ENCODE measurements at regions not wholly inside any gene's neighbourhood (a gene's known extent, or its start where the extent isn't known, plus 50 kb on each side); places are given as distances from the start of the nearest gene placed in this dataset.

DNA sequence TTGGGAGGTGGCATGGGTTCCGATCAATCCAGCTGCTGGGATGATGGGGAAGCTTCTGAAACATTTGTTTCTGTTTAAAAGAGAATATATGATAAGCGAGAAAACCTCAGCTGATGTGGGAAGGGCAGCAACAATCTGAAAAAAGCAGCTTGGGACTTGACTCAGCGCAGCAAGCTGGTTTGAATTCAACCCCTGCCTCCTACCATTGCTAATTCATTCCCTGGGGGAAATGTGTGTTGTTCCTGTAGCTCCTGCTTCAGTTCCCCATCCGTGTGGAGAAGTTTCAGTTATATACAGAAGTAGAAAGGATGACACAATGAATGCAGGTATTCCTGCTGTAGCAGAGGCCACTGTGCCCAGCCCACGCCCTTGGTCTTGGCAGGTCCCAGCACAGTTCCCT, 145.1 kb downstream of the NXNL2 start:
- H4K20me1 ChIP-seq (ENCODE audit: insufficient read depth, low read depth, low read length) = no peaks in the 10 kb centered on the region
- no peak overlapping the region for H3K4me2 ChIP-seq (ENCODE audit: low read depth, low read length, poor library complexity, severe bottlenecking)
- no peaks in the 10 kb centered on the region for H3K79me2 ChIP-seq (ENCODE audit: low read length)
- H3K9me2 ChIP-seq (replicated peaks; ENCODE audit: insufficient read depth, low read length) = no peaks in the 10 kb centered on the region
- H2AFZ ChIP-seq (ENCODE audit: low read length) = no peak overlapping the region
- no peaks in the 10 kb centered on the region for H3K27me3 ChIP-seq (ENCODE audit: low read length)
- no peak for DNase-seq
- H3K9ac ChIP-seq (ENCODE audit: low read length) = no peak overlapping the region
- no peak overlapping the region for H3K27ac ChIP-seq (ENCODE audit: low read length)
- H3K4me1 ChIP-seq (ENCODE audit: low read length) = no peaks in the 10 kb centered on the region
- H3K36me3 ChIP-seq (ENCODE audit: insufficient read depth, low read length) = no peaks in the 10 kb centered on the region
- no peak overlapping the region for H3K4me3 ChIP-seq (ENCODE audit: low read length)
- no peaks in the 10 kb centered on the region for H3K9me3 ChIP-seq (ENCODE audit: low read length)

DNA sequence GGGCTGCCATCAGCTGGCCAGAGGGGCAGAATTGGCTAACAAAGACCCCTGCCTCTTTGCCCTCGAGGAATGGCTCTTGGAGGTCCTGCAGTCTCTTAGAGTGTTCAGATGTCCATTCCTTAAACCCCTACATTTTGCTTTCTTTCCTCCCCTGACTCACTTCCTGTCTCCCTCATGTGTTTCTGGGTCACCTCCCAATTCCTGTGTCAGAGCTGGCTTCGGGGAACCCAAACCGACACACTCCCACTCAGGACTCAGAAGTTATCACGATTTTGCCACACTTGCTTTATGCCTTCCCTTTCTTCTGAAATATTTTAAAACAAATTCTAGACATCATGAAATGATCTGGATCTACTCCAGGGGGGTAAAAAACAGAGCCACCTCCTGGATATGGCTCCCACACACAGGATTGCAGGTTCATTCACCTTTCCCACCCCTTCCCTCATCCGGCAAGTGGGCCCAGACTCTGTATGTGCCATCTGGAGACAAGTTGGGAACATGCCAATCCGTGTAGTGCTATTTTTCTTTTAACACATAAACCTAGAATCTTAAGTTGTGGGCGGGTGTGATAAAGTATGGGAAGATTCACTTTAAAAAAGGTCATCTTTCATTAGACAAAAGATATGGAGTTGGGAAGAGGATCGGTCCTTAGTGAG, 145.7 kb downstream of the NXNL2 start:
- Histone ChIP-seq H3K9ac (ENCODE audit: low read length) (no peak overlapping the region), H3K4me1 (ENCODE audit: low read length) (no peaks in the 10 kb centered on the region), H2AFZ (ENCODE audit: low read length) (no peak overlapping the region), H3K4me2 (ENCODE audit: low read depth, low read length, poor library complexity, severe bottlenecking) (no peak overlapping the region), H3K27me3 (ENCODE audit: low read length) (no peaks in the 10 kb centered on the region), H3K9me3 (ENCODE audit: low read length) (no peaks in the 10 kb centered on the region), H3K79me2 (ENCODE audit: low read length) (no peaks in the 10 kb centered on the region), H4K20me1 (ENCODE audit: insufficient read depth, low read depth, low read length) (no peaks in the 10 kb centered on the region), H3K27ac (ENCODE audit: low read length) (no peak overlapping the region), H3K9me2 (replicated peaks; ENCODE audit: insufficient read depth, low read length) (no peaks in the 10 kb centered on the region), H3K36me3 (ENCODE audit: insufficient read depth, low read length) (no peaks in the 10 kb centered on the region), H3K4me3 (ENCODE audit: low read length) (no peak overlapping the region)
- DNase-seq = no peak

DNA sequence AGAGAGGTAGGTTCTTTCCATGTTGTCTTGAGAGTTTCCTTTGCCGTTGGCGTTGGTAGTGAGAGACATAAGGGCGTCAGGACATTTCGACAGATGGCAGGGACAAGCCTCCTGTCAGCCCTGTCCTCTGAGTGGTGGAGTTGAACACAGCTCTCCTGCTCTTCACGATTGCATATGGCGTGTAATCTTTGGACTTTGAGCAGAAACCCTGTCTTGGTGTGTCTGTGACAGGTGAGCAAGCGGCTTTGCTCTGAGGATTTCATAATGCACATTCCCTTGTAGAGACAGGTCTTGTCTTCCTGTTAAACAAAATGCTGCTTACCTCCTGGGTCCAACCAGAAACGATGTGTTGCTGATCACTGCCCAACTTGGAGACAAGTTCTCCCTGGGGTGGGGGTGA, 146.5 kb downstream of the NXNL2 start:
- Histone ChIP-seq H2AFZ (ENCODE audit: low read length) (no peak overlapping the region), H3K27me3 (ENCODE audit: low read length) (no peaks in the 10 kb centered on the region), H3K79me2 (ENCODE audit: low read length) (no peaks in the 10 kb centered on the region), H3K36me3 (ENCODE audit: insufficient read depth, low read length) (no peaks in the 10 kb centered on the region), H3K27ac (ENCODE audit: low read length) (no peak overlapping the region), H3K4me1 (ENCODE audit: low read length) (no peaks in the 10 kb centered on the region), H3K4me2 (ENCODE audit: low read depth, low read length, poor library complexity, severe bottlenecking) (no peak overlapping the region), H3K9ac (ENCODE audit: low read length) (no peak overlapping the region), H3K9me3 (ENCODE audit: low read length) (no peaks in the 10 kb centered on the region), H4K20me1 (ENCODE audit: insufficient read depth, low read depth, low read length) (no peaks in the 10 kb centered on the region), H3K4me3 (ENCODE audit: low read length) (no peak overlapping the region), H3K9me2 (replicated peaks; ENCODE audit: insufficient read depth, low read length) (no peaks in the 10 kb centered on the region)
- DNase-seq = no peak

DNA sequence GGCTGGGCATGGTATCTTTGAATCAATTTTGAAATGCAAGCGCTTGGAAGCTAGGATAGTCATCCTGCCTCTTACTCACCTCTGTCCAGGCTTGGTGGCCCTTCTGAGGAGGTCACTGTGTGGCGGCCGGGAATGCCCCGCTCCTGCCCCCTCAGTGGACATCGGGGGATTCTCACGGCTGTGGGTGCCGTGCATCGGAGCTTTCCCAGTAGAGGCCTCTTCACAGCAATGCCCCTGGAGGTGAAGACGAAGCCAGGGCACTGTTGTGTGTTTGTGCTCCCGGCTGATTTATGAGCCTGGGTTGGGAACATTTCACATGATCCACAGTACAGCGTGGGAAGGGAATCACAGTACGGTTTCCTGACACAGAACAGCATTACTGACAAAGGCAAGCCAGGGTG, 147.5 kb downstream of the NXNL2 start:
- no peak overlapping the region for H2AFZ ChIP-seq (ENCODE audit: low read length)
- H3K27me3 ChIP-seq (ENCODE audit: low read length) = no peaks in the 10 kb centered on the region
- no peak for DNase-seq
- H3K4me1 ChIP-seq (ENCODE audit: low read length) = no peaks in the 10 kb centered on the region
- H3K9me2 ChIP-seq (replicated peaks; ENCODE audit: insufficient read depth, low read length) = no peaks in the 10 kb centered on the region
- no peaks in the 10 kb centered on the region for H4K20me1 ChIP-seq (ENCODE audit: insufficient read depth, low read depth, low read length)
- no peaks in the 10 kb centered on the region for H3K9me3 ChIP-seq (ENCODE audit: low read length)
- no peak overlapping the region for H3K27ac ChIP-seq (ENCODE audit: low read length)
- no peak overlapping the region for H3K4me2 ChIP-seq (ENCODE audit: low read depth, low read length, poor library complexity, severe bottlenecking)
- H3K9ac ChIP-seq (ENCODE audit: low read length) = no peak overlapping the region
- H3K36me3 ChIP-seq (ENCODE audit: insufficient read depth, low read length) = no peaks in the 10 kb centered on the region
- H3K4me3 ChIP-seq (ENCODE audit: low read length) = no peak overlapping the region
- H3K79me2 ChIP-seq (ENCODE audit: low read length) = no peaks in the 10 kb centered on the region

DNA sequence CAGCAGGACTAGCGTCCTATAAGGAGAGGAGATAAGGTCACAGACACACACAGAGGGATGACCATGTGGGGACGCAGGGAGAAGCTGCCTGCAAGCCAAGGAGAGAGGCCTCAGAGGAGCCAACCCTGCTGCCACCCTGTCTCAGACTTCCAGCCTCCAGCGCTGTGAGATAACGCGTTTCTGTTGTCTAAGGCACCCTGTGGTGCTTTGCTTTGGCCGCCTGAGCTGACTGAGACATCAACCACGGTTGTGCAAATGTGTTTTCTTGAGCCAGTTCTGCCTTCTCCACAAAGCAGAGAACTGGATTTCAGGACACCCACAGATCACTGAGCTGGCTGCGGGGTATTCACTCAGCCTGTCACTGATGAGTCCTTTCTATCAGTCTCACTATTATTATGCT, 149.1 kb downstream of the NXNL2 start:
- DNase-seq = no peak
- Histone ChIP-seq H3K9me2 (replicated peaks; ENCODE audit: insufficient read depth, low read length) (no peaks in the 10 kb centered on the region), H3K79me2 (ENCODE audit: low read length) (no peaks in the 10 kb centered on the region), H3K27ac (ENCODE audit: low read length) (no peak overlapping the region), H4K20me1 (ENCODE audit: insufficient read depth, low read depth, low read length) (no peaks in the 10 kb centered on the region), H3K27me3 (ENCODE audit: low read length) (no peaks in the 10 kb centered on the region), H3K4me1 (ENCODE audit: low read length) (no peaks in the 10 kb centered on the region), H3K36me3 (ENCODE audit: insufficient read depth, low read length) (no peaks in the 10 kb centered on the region), H3K9me3 (ENCODE audit: low read length) (no peaks in the 10 kb centered on the region), H3K4me2 (ENCODE audit: low read depth, low read length, poor library complexity, severe bottlenecking) (no peak overlapping the region), H3K4me3 (ENCODE audit: low read length) (no peak overlapping the region), H3K9ac (ENCODE audit: low read length) (no peak overlapping the region), H2AFZ (ENCODE audit: low read length) (no peak overlapping the region)

DNA sequence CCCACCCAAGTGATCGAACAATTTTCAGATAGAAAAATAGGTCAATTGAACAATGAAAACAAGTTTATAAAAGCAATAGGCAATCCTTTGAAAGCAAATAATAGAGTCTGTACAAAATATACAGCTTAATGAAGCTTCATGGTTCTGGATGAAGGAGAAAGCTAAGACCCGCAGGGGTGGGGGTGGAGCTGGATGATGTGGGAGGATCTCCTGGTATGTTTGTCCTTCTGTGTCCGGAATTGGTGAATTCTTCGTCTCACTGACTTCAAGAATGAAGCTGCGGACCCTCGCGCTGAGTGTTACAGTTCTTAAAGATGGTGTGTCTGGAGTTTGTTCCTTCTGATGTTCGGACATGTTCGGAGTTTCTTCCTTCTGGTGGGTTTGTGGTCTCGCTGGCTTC, 149.9 kb downstream of the NXNL2 start:
- no peak overlapping the region for H2AFZ ChIP-seq (ENCODE audit: low read length)
- no peaks in the 10 kb centered on the region for H3K4me1 ChIP-seq (ENCODE audit: low read length)
- H3K27me3 ChIP-seq (ENCODE audit: low read length) = no peaks in the 10 kb centered on the region
- no peak overlapping the region for H3K4me2 ChIP-seq (ENCODE audit: low read depth, low read length, poor library complexity, severe bottlenecking)
- no peak overlapping the region for H3K27ac ChIP-seq (ENCODE audit: low read length)
- H3K79me2 ChIP-seq (ENCODE audit: low read length) = no peaks in the 10 kb centered on the region
- H4K20me1 ChIP-seq (ENCODE audit: insufficient read depth, low read depth, low read length) = no peaks in the 10 kb centered on the region
- H3K4me3 ChIP-seq (ENCODE audit: low read length) = no peak overlapping the region
- no peaks in the 10 kb centered on the region for H3K9me2 ChIP-seq (replicated peaks; ENCODE audit: insufficient read depth, low read length)
- no peak overlapping the region for H3K9ac ChIP-seq (ENCODE audit: low read length)
- DNase-seq = no peak
- no peaks in the 10 kb centered on the region for H3K36me3 ChIP-seq (ENCODE audit: insufficient read depth, low read length)
- H3K9me3 ChIP-seq (ENCODE audit: low read length) = no peaks in the 10 kb centered on the region

DNA sequence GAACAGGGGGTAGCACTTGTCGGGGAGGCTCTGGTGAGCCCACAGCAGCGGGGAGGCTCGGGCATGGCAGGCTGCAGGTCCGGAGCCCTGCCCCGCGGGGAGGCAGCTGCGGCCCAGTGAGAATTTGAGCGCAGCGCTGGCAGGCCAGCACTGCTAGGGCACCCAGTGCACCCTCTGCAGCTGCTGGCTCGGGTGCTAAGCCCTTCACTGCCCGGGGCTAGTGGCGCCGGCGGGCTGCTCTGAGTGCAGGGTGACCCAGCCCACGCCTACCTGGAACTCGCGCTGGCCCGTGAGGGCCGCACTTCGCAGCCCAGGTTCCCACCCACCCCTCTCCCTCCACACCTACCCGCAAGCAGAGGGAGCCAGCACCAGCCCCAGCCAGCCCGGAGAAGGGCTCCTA, 151.0 kb downstream of the NXNL2 start:
- no peak overlapping the region for H2AFZ ChIP-seq (ENCODE audit: low read length)
- no peak overlapping the region for H3K4me3 ChIP-seq (ENCODE audit: low read length)
- H3K79me2 ChIP-seq (ENCODE audit: low read length) = no peaks in the 10 kb centered on the region
- H3K36me3 ChIP-seq (ENCODE audit: insufficient read depth, low read length) = no peaks in the 10 kb centered on the region
- H3K27me3 ChIP-seq (ENCODE audit: low read length) = no peaks in the 10 kb centered on the region
- H3K9ac ChIP-seq (ENCODE audit: low read length) = no peak overlapping the region
- no peak for DNase-seq
- no peaks in the 10 kb centered on the region for H3K9me2 ChIP-seq (replicated peaks; ENCODE audit: insufficient read depth, low read length)
- no peaks in the 10 kb centered on the region for H3K9me3 ChIP-seq (ENCODE audit: low read length)
- no peaks in the 10 kb centered on the region for H3K4me1 ChIP-seq (ENCODE audit: low read length)
- no peak overlapping the region for H3K4me2 ChIP-seq (ENCODE audit: low read depth, low read length, poor library complexity, severe bottlenecking)
- H4K20me1 ChIP-seq (ENCODE audit: insufficient read depth, low read depth, low read length) = no peaks in the 10 kb centered on the region
- H3K27ac ChIP-seq (ENCODE audit: low read length) = no peak overlapping the region

DNA sequence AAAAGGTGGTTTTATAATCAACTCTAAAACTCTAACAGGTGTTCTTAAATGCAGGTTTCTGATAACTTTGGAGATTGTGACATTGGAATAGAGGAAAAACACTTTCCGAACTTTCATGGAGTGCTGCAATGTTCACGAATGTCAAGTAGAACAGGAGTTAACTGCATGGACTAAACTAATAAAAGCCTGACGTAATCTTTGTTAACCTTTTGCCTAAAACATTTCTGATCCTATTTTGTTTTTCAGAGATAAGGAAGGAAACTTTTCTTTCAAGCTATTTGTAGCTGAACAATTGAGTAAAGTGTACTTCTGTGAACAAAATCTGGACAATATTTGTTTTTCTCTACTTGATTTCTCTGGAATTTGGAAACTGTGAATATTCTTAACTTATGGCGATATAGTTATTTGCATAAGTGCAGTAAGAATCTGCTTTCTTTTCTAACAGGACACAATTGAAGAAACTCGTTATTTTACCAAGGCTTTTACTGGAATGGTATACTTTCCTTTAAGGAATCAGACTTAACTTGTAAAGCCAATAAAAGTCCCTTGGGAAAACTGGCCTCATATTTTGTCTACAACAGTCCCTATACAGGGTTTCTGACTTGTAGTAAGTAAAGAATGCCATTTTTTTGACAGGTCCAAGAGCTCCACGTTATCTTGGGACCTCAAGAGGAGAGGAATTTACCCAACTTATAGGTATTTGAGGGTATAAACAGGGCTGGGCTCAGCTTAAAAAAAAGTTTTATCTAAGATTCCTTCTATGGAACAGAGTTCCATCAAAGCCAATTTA, 154.7 kb downstream of the NXNL2 start:
- Histone ChIP-seq H3K4me3 (ENCODE audit: low read length) (no peak overlapping the region), H3K27me3 (ENCODE audit: low read length) (no peaks in the 10 kb centered on the region), H3K4me1 (ENCODE audit: low read length) (no peaks in the 10 kb centered on the region), H3K27ac (ENCODE audit: low read length) (no peak overlapping the region), H3K4me2 (ENCODE audit: low read depth, low read length, poor library complexity, severe bottlenecking) (no peak overlapping the region), H3K9me2 (replicated peaks; ENCODE audit: insufficient read depth, low read length) (no peaks in the 10 kb centered on the region), H3K9me3 (ENCODE audit: low read length) (no peaks in the 10 kb centered on the region), H3K36me3 (ENCODE audit: insufficient read depth, low read length) (no peaks in the 10 kb centered on the region), H4K20me1 (ENCODE audit: insufficient read depth, low read depth, low read length) (no peaks in the 10 kb centered on the region), H3K9ac (ENCODE audit: low read length) (no peak overlapping the region), H3K79me2 (ENCODE audit: low read length) (no peaks in the 10 kb centered on the region), H2AFZ (ENCODE audit: low read length) (no peak overlapping the region)
- DNase-seq = no peak

Measured in Karpas-422 (cell line).